WTC11 (cell line): ENCODE measurements at regions not wholly inside any gene's neighbourhood (a gene's known extent, or its start where the extent isn't known, plus 50 kb on each side); places are given as distances from the start of the nearest gene placed in this dataset.
A peak's percentile ranks its signal among the peaks of the same experiment; 100 is the strongest.

ENCODE experiments used
- ATAC-seq: fragments of 200-7000 bp; cut with Tn5 transposase; 2 replicates; pipeline ENCODE4 v1.10.0; 2021; ENCODE audit warnings: mild to moderate bottlenecking, moderate library complexity
- CTCF ChIA-PET: fragments of 300-600 bp; sonication (Branson Sonifier 250); formaldehyde crosslinking; loops from one replicate; lab custom pipeline; 2021; ENCODE audit warnings: antibody characterized with exemption; lab: Charles Lee
- POLR2A ChIA-PET: fragments of 350-600 bp; sonication (Branson Sonifier 250); formaldehyde crosslinking; loops from one replicate; lab custom pipeline; 2021; ENCODE audit warnings: antibody characterized with exemption; lab: Charles Lee
- DNase-seq: peaks from one replicate; pipeline ENCODE4 v3.0.0; 2021; ENCODE audit warnings: low spot score
- H3K27ac Mint-ChIP-seq: 2 replicates; pipeline ENCODE4 v1.8.0; 2021; ENCODE audit warnings: mixed read lengths
- H3K27me3 Mint-ChIP-seq: 2 replicates; pipeline ENCODE4 v1.8.0; 2021; ENCODE audit warnings: low read depth, mild to moderate bottlenecking, moderate library complexity, mixed read lengths
- H3K36me3 Mint-ChIP-seq: 2 replicates; pipeline ENCODE4 v1.8.0; 2021; ENCODE audit warnings: mixed read lengths
- H3K4me1 Mint-ChIP-seq: 2 replicates; pipeline ENCODE4 v1.8.0; 2022; ENCODE audit warnings: mixed read lengths
- H3K4me3 Mint-ChIP-seq: 2 replicates; pipeline ENCODE4 v1.8.0; 2021; ENCODE audit warnings: mild to moderate bottlenecking, moderate library complexity, mixed read lengths
- H3K9me3 Mint-ChIP-seq: 2 replicates; pipeline ENCODE4 v1.8.0; 2021; ENCODE audit warnings: mixed read lengths
- ARID4B ChIP-seq: sonication (generic); formaldehyde crosslinking; IDR thresholded peaks from 2 replicates; pipeline ENCODE4 v1.8.0; 2023; ENCODE audit warnings: missing genetic modification reagents, mild to moderate bottlenecking, borderline replicate concordance
- ELF4 ChIP-seq: sonication (generic); formaldehyde crosslinking; IDR thresholded peaks from 2 replicates; pipeline ENCODE4 v1.8.1; 2022; ENCODE audit warnings: low read depth, mild to moderate bottlenecking, moderate library complexity, missing genetic modification reagents
- GTF2I ChIP-seq: fragments of 250-450 bp; sonication (Bioruptor Pico); conservative IDR thresholded peaks from 2 replicates; pipeline ENCODE4 v1.4.0; 2021; ENCODE audit warnings: mild to moderate bottlenecking
- MXD4 ChIP-seq: fragments of 250-450 bp; sonication (Bioruptor Pico); IDR thresholded peaks from 2 replicates; pipeline ENCODE4 v1.8.0; 2021; ENCODE audit warnings: mild to moderate bottlenecking, moderate library complexity, borderline replicate concordance
- RORB ChIP-seq: fragments of 250-450 bp; sonication (Bioruptor Pico); IDR thresholded peaks from 2 replicates; pipeline ENCODE4 v1.9.0; 2021; ENCODE audit warnings: mild to moderate bottlenecking
- SMAD3 ChIP-seq: sonication (generic); formaldehyde crosslinking; IDR thresholded peaks from 2 replicates; pipeline ENCODE4 v1.8.0; 2022; ENCODE audit warnings: missing genetic modification reagents, mild to moderate bottlenecking, borderline replicate concordance
- SP1 ChIP-seq: sonication (generic); formaldehyde crosslinking; conservative IDR thresholded peaks from 2 replicates; pipeline ENCODE4 v1.8.1; 2022; ENCODE audit warnings: missing genetic modification reagents
- USF2 ChIP-seq: sonication (generic); formaldehyde crosslinking; IDR thresholded peaks from 2 replicates; pipeline ENCODE4 v1.8.1; 2023; ENCODE audit warnings: mild to moderate bottlenecking, missing genetic modification reagents, moderate library complexity
- ZNF232 ChIP-seq: sonication (generic); formaldehyde crosslinking; IDR thresholded peaks from 2 replicates; pipeline ENCODE4 v1.8.0; 2022; ENCODE audit warnings: mild to moderate bottlenecking, missing genetic modification reagents
- ZNF263 ChIP-seq: sonication (generic); formaldehyde crosslinking; IDR thresholded peaks from 2 replicates; pipeline ENCODE4 v1.8.1; 2022; ENCODE audit warnings: low read depth, mild to moderate bottlenecking, moderate library complexity, missing genetic modification reagents
- ZNF281 ChIP-seq: sonication (generic); formaldehyde crosslinking; IDR thresholded peaks from 2 replicates; pipeline ENCODE4 v1.8.0; 2023; ENCODE audit warnings: mild to moderate bottlenecking, missing genetic modification reagents
- ZNF317 ChIP-seq: sonication (generic); formaldehyde crosslinking; IDR thresholded peaks from 2 replicates; pipeline ENCODE4 v1.8.1; 2023; ENCODE audit warnings: low read depth, mild to moderate bottlenecking, moderate library complexity, missing genetic modification reagents, borderline replicate concordance
- ZNF425 ChIP-seq: fragments of 250-450 bp; sonication (Bioruptor Pico); conservative IDR thresholded peaks from 2 replicates; pipeline ENCODE4 v1.9.0; 2021; ENCODE audit warnings: mild to moderate bottlenecking
- ZNF671 ChIP-seq: fragments of 250-450 bp; sonication (Bioruptor Pico); IDR thresholded peaks from 2 replicates; pipeline ENCODE4 v1.8.0; 2021; ENCODE audit warnings: mild to moderate bottlenecking

- TF ChIP-seq ZNF425 (no peak), ZNF232 (CRISPR knock-in tag) (no peak), SP1 (CRISPR knock-in tag) (no peak)
Measured at GRCh38 chr3:191962324-191962723, 501.4 kb downstream of the PYDC2 start (continued).

- Mint-ChIP-seq H3K36me3 (no peaks in the 10 kb centered on the region), H3K4me3 (no peak overlapping the region), H3K4me1 (peaks cover 63% of the 10 kb centered on the region), H3K9me3 (no peaks in the 10 kb centered on the region), H3K27me3 (no peaks in the 10 kb centered on the region; the same call in 1 of the 2 replicates), H3K27ac (no peak overlapping the region)
- peak; percentile 79 for ATAC-seq
- DNase-seq = peak; percentile 40
- TF ChIP-seq ZNF281 (CRISPR knock-in tag) = no peak
- TF ChIP-seq USF2 = peak; percentile 66
- TF ChIP-seq ZNF425 = 0 out of 2 replicates have a peak, but pooled peaks have one; percentile 45
- no peak for TF ChIP-seq ZNF232 (CRISPR knock-in tag)
- TF ChIP-seq SP1 (CRISPR knock-in tag) = 0 out of 2 replicates have a peak, but pooled peaks have one; percentile 22
- no peak; the same call in 1 of the 2 replicates for TF ChIP-seq ZNF317 (CRISPR knock-in tag)
- CTCF ChIA-PET = no interaction called here
- POLR2A ChIA-PET = no interaction called here
Measured at GRCh38 chr3:191963182-191963581, 502.2 kb downstream of the PYDC2 start.

- Mint-ChIP-seq H3K27me3 (no peaks in the 10 kb centered on the region; the same call in 1 of the 2 replicates), H3K27ac (no peak overlapping the region), H3K4me3 (no peak overlapping the region), H3K36me3 (no peaks in the 10 kb centered on the region), H3K9me3 (0 out of 2 replicates have a peak, but pooled peaks cover 3% of the 10 kb centered on the region), H3K4me1 (peaks cover 31% of the 10 kb centered on the region)
- DNase-seq (no peak), ATAC-seq (no peak)
- POLR2A ChIA-PET = no interaction called here
- TF ChIP-seq SP1 (CRISPR knock-in tag) (no peak), GTF2I (CRISPR knock-in tag) (no peak), ZNF263 (no peak), SMAD3 (CRISPR knock-in tag) (no peak), ARID4B (CRISPR knock-in tag) (no peak), MXD4 (CRISPR knock-in tag) (no peak), ELF4 (no peak), RORB (CRISPR knock-in tag) (no peak), ZNF671 (CRISPR knock-in tag) (no peak)
- CTCF ChIA-PET = no interaction called here
Measured at GRCh38 chr3:191966556-191966955, 505.6 kb downstream of the PYDC2 start.
